Liver (tissue), 8 donors: ENCODE measurements at regions not wholly inside any gene's neighbourhood (a gene's known extent, or its start where the extent isn't known, plus 50 kb on each side); places are given as distances from the start of the nearest gene placed in this dataset.

Source experiments
- DNase-seq: peaks from one replicate; pipeline ENCODE4 v3.0.0-alpha.2; 2017; ENCODE audit warnings: low spot score
- H3K27ac ChIP-seq, 2 donors: one replicate each; pipeline ENCODE4 v1.7.0; 2013; ENCODE audit warnings: inconsistent platforms in 2 of 2, low read length in 2 of 2, control low read depth in 1 of 2, low read depth in 1 of 2, mild to moderate bottlenecking in 1 of 2
- H3K27me3 ChIP-seq, 4 donors: one replicate each; pipeline versions ENCODE4 v1.6.1 to v1.7.0; 2013; ENCODE audit warnings: low read length in 3 of 4, inconsistent platforms in 1 of 4, mild to moderate bottlenecking in 1 of 4, moderate library complexity in 1 of 4; ENCODE audit not compliant: control insufficient read depth in 4 of 4, insufficient read depth in 4 of 4
- H3K36me3 ChIP-seq, 4 donors: one replicate each; pipeline versions ENCODE4 v1.6.1 to v1.7.0; 2013; ENCODE audit warnings: low read length in 3 of 4, mild to moderate bottlenecking in 3 of 4, low read depth in 1 of 4, moderate library complexity in 1 of 4; ENCODE audit not compliant: control insufficient read depth in 4 of 4, insufficient read depth in 3 of 4
- H3K4me1 ChIP-seq, 4 donors: one replicate each; pipeline versions ENCODE4 v1.6.1 to v1.7.0; 2013; ENCODE audit warnings: low read length in 3 of 4, mild to moderate bottlenecking in 3 of 4, moderate library complexity in 1 of 4; ENCODE audit not compliant: control insufficient read depth in 4 of 4, insufficient read depth in 4 of 4
- H3K4me3 ChIP-seq, 3 donors: one replicate each; pipeline versions ENCODE4 v1.6.1 to v1.7.0; 2013; ENCODE audit warnings: low read length in 3 of 3, control low read depth in 1 of 3, low read depth in 1 of 3, mild to moderate bottlenecking in 1 of 3
- H3K9ac ChIP-seq, 2 donors: one replicate each; pipeline ENCODE4 v1.7.0; 2013; ENCODE audit warnings: low read length in 2 of 2, mild to moderate bottlenecking in 2 of 2, moderate library complexity in 2 of 2, control low read depth in 1 of 2, low read depth in 1 of 2
- H3K9me3 ChIP-seq, 4 donors: one replicate each; pipeline versions ENCODE4 v1.6.1 to v1.7.0; 2013; ENCODE audit warnings: low read length in 3 of 4; ENCODE audit not compliant: control insufficient read depth in 4 of 4
- EGR1 ChIP-seq, 2 donors: IDR thresholded peaks; 2 replicates each; pipeline ENCODE4 v1.6.1; 2016 to 2018; ENCODE audit warnings: antibody characterized with exemption in 2 of 2, low read depth in 2 of 2
- FOXA1 ChIP-seq: IDR thresholded peaks from 2 replicates; pipeline ENCODE4 v1.6.1; 2016; ENCODE audit warnings: antibody characterized with exemption
- FOXA2 ChIP-seq: IDR thresholded peaks from 2 replicates; pipeline ENCODE4 v1.6.1; 2016; ENCODE audit warnings: antibody characterized with exemption
- GABPA ChIP-seq, 2 donors: IDR thresholded peaks in 1 of 2; conservative IDR thresholded peaks in 1 of 2; 2 replicates each; pipeline ENCODE4 v1.6.1; 2016; ENCODE audit warnings: antibody characterized with exemption in 2 of 2, mild to moderate bottlenecking in 1 of 2, moderate library complexity in 1 of 2
- HNF4A ChIP-seq, 2 donors: conservative IDR thresholded peaks; 2 replicates each; pipeline ENCODE4 v1.6.1; 2016; ENCODE audit warnings: antibody characterized with exemption in 2 of 2, mild to moderate bottlenecking in 2 of 2
- HNF4G ChIP-seq: IDR thresholded peaks from 2 replicates; pipeline ENCODE4 v1.6.1; 2016; ENCODE audit warnings: antibody characterized with exemption
- NR2F2 ChIP-seq: IDR thresholded peaks from 2 replicates; pipeline ENCODE4 v1.6.1; 2016; ENCODE audit warnings: antibody characterized with exemption
- RAD21 ChIP-seq, 2 donors: IDR thresholded peaks; 2 replicates each; pipeline ENCODE4 v1.6.1; 2016; ENCODE audit warnings: antibody characterized with exemption in 2 of 2, mild to moderate bottlenecking in 2 of 2
- RXRA ChIP-seq, 2 donors: IDR thresholded peaks; 2 replicates each; pipeline ENCODE4 v1.6.1; 2017 to 2018; ENCODE audit warnings: antibody characterized with exemption in 2 of 2, mild to moderate bottlenecking in 1 of 2
- SP1 ChIP-seq: IDR thresholded peaks from 2 replicates; pipeline ENCODE4 v1.6.1; 2018; ENCODE audit warnings: antibody characterized with exemption, mild to moderate bottlenecking
- TAF1 ChIP-seq: conservative IDR thresholded peaks from 2 replicates; pipeline ENCODE4 v1.6.1; 2016; ENCODE audit warnings: antibody characterized with exemption, mild to moderate bottlenecking
- YY1 ChIP-seq: IDR thresholded peaks from 2 replicates; pipeline ENCODE4 v1.6.1; 2016; ENCODE audit warnings: antibody characterized with exemption, mild to moderate bottlenecking
- WGBS: extraction: QIAGEN DNeasy Blood & Tissue Kit; methylation state at CpG from one replicate; pipeline ENCODE4 v1.1.7; 2013; 5-methylcytosine and 5-hydroxymethylcytosine counted together
- TF ChIP-seq, protein P1 (sequence below): fragments of 150-350 bp; IDR thresholded peaks from 2 replicates; pipeline ENCODE4 v1.5.1; 2017; ENCODE audit warnings: improper control_type of control experiment, low read depth, low read length; ENCODE audit not compliant: missing input control
- TF ChIP-seq, protein P2 (sequence below): IDR thresholded peaks from 2 replicates; pipeline ENCODE4 v1.6.1; 2016; ENCODE audit warnings: antibody characterized with exemption
- TF ChIP-seq, protein P3 (sequence below): IDR thresholded peaks from 2 replicates; pipeline ENCODE4 v1.6.1; 2016; ENCODE audit warnings: antibody characterized with exemption
- TF ChIP-seq, protein P4 (sequence below): IDR thresholded peaks from 2 replicates; pipeline ENCODE4 v1.6.1; 2016; ENCODE audit warnings: antibody characterized with exemption
- donor health status: healthy.
- donor health status: healthy.
- donor health status: healthy.
- donor health status: healthy.
- donor health status: healthy.

DNA sequence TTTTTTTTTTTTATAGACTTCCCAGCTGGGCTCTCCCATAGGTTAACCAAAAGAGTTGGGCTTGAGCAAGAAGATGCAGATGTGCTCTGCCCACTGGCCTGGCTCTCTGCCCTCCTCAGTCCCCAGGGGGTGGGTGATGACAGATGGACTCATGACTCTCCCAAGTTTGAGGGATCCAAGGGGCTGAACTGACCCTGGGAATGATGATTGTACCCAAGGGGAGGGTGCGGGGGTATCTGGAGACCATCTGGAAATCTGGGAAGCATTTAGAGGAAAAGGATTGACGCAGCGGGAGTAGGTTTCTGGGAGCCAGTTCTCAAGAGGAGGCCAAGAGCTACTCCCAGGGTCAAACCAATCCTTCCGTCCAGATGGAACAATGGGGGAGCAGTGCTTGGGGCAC, 330.8 kb downstream of the CYP26B1 start:
- 95% methylated on average over 4 of the region's 4 CpGs for WGBS
- Histone ChIP-seq H3K27ac (no peak overlapping the region), H3K27me3 (no peaks in the 10 kb centered on the region), H3K4me1 (no peaks in the 10 kb centered on the region), H3K36me3 (no peaks in the 10 kb centered on the region), H3K9me3 (no peaks in the 10 kb centered on the region), H3K9ac (no peak overlapping the region), H3K4me3 (no peak overlapping the region)
- DNase-seq, result no peak
- TF ChIP-seq FOXA1 (no peak), RXRA (IDR thresholded peaks at IDR 0.05) (no peak)

DNA sequence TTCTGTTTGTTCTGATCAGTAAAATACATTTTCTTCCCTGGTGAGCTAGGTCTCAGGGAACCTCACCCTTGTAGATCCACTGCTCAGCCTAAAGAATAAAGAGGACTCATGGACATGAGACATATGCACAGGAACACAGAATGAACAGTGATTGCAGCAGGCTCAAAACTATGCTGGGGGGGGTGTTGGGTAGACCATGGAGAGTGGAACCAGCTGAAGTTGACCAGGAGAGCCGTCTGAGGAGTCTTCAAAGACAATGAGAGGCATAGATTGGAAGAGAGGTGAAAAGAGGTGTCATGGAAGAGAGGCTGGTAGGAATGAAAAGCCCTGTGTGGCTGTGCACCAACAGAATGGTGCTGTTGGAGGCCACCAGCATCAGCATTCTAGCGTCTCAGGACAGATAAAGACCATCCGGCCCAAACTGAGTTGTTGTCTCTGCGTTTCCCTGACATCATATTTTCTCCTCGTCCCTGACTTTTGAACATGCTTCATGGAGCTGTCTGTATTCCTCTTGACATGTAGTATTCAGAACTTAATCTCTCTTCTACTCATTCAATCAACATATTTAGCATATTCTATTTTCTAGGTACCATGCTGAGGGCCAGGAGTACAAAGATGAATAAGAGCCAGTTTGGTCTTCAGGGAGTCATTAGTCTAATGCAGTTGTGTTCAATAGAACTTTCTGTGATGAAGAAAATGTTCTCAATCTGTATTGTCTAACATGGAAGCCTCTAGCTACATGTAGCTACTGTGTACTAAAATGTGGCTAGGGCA, 331.8 kb downstream of the CYP26B1 start:
- Histone ChIP-seq H3K4me1 (no peaks in the 10 kb centered on the region), H3K4me3 (no peak overlapping the region), H3K27ac (no peak overlapping the region), H3K9ac (no peak overlapping the region), H3K27me3 (no peaks in the 10 kb centered on the region), H3K36me3 (no peaks in the 10 kb centered on the region), H3K9me3 (no peaks in the 10 kb centered on the region)
- no peak for TF ChIP-seq RAD21 (IDR thresholded peaks at IDR 0.05)
- TF ChIP-seq EGR1 (IDR thresholded peaks at IDR 0.05; ENCODE audit: low read depth in 2 of 2), result no peak
- no peak for TF ChIP-seq RXRA (IDR thresholded peaks at IDR 0.05)
- no peak for TF ChIP-seq SP1
- TF ChIP-seq NR2F2, result no peak
- TF ChIP-seq, protein P1, sequence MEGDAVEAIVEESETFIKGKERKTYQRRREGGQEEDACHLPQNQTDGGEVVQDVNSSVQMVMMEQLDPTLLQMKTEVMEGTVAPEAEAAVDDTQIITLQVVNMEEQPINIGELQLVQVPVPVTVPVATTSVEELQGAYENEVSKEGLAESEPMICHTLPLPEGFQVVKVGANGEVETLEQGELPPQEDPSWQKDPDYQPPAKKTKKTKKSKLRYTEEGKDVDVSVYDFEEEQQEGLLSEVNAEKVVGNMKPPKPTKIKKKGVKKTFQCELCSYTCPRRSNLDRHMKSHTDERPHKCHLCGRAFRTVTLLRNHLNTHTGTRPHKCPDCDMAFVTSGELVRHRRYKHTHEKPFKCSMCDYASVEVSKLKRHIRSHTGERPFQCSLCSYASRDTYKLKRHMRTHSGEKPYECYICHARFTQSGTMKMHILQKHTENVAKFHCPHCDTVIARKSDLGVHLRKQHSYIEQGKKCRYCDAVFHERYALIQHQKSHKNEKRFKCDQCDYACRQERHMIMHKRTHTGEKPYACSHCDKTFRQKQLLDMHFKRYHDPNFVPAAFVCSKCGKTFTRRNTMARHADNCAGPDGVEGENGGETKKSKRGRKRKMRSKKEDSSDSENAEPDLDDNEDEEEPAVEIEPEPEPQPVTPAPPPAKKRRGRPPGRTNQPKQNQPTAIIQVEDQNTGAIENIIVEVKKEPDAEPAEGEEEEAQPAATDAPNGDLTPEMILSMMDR, result no peak
- TF ChIP-seq TAF1, result no peak
- TF ChIP-seq, protein P2, sequence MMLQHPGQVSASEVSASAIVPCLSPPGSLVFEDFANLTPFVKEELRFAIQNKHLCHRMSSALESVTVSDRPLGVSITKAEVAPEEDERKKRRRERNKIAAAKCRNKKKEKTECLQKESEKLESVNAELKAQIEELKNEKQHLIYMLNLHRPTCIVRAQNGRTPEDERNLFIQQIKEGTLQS, result no peak
- no peak for TF ChIP-seq GABPA (IDR thresholded peaks at IDR 0.05 in 1 of 2, conservative IDR thresholded peaks at IDR 0.05 in 1 of 2)
- TF ChIP-seq, protein P3, sequence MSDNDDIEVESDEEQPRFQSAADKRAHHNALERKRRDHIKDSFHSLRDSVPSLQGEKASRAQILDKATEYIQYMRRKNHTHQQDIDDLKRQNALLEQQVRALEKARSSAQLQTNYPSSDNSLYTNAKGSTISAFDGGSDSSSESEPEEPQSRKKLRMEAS, result no peak
- no peak for TF ChIP-seq FOXA2
- TF ChIP-seq HNF4A (conservative IDR thresholded peaks at IDR 0.05), result no peak
- no peak for TF ChIP-seq YY1
- TF ChIP-seq, protein P4, sequence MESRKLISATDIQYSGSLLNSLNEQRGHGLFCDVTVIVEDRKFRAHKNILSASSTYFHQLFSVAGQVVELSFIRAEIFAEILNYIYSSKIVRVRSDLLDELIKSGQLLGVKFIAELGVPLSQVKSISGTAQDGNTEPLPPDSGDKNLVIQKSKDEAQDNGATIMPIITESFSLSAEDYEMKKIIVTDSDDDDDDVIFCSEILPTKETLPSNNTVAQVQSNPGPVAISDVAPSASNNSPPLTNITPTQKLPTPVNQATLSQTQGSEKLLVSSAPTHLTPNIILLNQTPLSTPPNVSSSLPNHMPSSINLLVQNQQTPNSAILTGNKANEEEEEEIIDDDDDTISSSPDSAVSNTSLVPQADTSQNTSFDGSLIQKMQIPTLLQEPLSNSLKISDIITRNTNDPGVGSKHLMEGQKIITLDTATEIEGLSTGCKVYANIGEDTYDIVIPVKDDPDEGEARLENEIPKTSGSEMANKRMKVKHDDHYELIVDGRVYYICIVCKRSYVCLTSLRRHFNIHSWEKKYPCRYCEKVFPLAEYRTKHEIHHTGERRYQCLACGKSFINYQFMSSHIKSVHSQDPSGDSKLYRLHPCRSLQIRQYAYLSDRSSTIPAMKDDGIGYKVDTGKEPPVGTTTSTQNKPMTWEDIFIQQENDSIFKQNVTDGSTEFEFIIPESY, result no peak
- no peak for TF ChIP-seq HNF4G
- no peak for DNase-seq
- WGBS, result 91% methylated on average over 5 of the region's 5 CpGs
